T-helper 2 cell (primary cell): ENCODE measurements at regions not wholly inside any gene's neighbourhood (a gene's known extent, or its start where the extent isn't known, plus 50 kb on each side); places are given as distances from the start of the nearest gene placed in this dataset.

Experiments used
- DNase-seq, 5 experiments: peaks; one replicate each; pipeline versions ENCODE4 v3.0.0 to v3.0.0-alpha.2; 2012 to 2022

DNA sequence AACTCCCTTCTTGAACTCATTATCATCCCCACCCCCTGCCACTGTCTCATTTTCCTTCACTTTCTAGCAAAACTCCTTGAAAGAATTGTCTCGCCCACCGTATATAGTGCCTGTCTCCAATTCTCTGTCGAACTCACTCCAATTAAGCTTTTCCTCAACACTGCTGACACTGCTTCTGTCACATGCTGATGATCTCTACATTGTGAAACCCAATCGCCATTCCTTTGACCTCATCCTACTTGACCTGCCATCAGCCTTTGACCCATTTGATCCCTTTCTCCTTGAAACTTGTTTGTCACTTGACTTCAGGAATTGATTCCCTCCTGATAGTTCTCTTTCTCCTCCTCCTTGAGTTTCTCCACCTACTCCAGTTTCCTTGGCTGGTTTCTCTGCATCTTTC lies 54.8 kb downstream of the CCDC71L start:
- DNase-seq, result no peak

DNA sequence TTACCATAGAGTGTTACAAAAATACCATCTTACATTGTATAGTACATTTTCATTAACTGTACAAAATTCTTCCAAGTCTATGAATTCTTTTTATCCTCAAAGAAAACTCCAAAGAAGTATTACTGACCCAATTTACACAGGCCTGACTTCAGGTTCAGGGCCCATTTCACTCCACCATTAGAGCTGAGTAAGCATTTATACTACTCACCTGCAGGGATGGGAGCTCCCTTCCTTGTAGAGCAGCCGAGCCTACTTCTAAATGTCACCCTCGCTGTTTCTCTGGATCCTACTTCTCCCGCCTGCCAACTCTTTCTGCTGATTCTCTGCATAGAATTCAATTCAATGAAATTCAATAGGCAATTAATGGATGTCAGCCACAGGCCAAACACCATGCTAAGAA lies 56.0 kb downstream of the CCDC71L start:
- DNase-seq, result no peak

DNA sequence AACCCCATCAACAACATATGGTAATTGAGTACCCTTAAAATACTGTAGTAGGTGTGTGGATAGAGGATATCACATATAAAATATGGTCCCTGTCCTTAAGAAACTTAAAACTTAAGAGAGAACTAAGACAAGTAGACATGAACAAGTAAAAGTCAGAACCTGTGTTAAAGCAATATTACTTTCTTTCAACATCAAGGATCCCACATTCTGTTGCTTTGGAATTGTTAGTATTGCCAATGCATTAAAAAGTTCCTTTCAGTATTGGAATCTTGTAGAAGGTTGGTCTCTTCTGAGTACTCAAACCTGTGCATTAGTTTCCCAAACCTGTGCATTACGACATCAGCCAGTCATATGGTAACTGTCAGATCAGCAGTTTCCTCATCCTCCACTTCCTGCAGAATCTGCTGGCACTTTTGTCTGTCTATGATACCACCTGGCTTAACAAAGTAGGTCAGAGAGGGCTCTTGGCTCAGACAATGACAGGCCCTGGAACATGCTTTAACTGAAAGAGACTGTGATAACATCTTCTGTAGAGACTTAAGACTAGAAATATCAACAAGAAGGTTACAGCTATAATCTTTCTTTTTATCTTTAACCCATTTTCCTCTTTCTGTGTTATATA lies 56.5 kb downstream of the CCDC71L start:
- DNase-seq, result peak in 2 of 5 experiments; percentile 39 to 94

DNA sequence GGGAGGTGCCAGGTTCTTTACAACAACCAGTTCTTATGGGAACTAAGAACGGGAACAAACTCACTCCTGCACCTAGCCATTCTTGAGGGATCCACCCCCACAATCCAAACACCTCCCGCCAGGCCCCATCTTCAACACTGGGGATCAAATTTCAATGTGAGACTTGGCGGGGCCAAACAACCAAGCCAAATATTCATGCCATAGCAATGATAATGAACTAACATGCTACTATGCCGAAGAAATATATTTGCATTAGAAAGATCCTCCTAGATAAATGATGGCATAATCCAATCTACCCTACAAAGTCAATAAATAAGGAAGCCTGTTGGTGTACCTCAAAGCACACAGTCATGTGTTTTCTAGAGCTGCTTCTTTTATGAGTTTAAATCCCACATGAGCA lies 57.6 kb downstream of the CCDC71L start:
- no peak for DNase-seq

DNA sequence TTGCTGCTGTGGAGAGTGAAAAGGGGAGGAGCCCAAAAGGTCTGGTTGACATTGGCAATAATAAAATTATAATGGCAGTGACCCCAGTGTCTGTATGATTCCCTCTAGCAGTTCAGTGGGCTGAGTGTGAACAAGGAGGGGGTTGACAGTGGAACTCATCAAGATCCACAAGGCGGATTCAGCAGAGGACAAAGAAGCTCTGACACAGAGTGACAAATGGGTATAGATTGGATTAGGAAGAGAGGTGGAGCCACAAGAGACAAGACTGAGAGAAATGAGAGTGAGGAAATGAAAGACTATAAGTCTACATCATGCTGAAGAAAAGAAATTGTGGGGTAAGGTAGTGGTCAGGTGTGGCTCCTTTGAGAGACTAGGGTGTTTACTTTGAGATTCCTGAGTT lies 58.9 kb downstream of the CCDC71L start:
- no peak for DNase-seq

DNA sequence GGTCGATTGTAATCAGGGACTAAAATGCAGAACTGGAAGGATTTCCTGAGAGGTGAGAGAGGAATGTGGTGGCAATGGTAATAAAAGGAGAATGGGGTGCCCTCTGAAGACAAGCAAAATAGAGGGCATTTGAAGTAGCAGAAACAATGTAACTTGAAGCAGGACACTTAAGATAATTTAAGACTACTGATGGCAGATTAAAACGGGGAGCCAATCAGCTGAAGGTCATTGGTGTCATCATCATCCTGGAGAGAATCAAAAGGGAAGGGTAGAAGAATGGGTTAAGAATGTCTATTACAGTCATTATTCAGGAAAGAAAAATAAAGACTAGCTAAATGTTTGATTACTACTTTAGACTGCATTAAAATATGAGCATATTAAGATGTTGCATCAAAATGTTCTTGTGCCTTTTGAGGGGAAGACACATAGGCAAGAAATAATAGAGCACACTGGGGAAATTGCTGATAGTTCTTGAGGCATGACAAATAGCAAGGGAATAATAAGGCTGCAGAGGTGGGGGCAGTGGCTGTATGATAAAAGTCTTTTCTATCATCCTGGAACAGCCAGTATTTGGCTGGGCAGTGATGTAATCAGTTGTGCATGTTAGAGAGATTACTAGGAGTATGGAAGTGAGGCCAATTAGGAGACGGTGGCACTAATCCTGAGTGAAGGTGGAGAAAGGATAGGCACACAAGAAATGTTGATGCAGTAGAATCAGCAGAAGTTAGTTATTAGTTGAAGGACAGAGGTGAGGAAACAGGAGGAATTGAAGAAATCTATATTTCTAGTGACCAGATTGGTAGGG lies 60.2 kb downstream of the CCDC71L start:
- DNase-seq, result no peak

DNA sequence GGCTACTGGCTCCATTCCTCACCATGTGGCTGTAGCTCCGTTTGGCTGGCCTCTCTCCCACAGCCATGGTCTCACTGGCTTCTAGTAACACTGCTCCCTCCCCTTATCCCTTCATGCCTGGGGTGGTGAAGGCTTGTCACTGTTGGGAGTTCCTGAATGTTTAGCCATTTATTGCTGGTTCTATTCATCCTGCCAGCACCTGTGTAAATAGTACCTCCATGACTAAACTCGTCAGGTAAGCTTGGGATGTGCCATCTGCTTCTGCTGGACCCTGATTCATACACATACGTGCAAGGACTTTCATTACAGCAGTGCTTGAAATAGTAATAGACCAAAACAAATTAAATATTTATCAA lies 61.6 kb downstream of the CCDC71L start:
- no peak for DNase-seq

DNA sequence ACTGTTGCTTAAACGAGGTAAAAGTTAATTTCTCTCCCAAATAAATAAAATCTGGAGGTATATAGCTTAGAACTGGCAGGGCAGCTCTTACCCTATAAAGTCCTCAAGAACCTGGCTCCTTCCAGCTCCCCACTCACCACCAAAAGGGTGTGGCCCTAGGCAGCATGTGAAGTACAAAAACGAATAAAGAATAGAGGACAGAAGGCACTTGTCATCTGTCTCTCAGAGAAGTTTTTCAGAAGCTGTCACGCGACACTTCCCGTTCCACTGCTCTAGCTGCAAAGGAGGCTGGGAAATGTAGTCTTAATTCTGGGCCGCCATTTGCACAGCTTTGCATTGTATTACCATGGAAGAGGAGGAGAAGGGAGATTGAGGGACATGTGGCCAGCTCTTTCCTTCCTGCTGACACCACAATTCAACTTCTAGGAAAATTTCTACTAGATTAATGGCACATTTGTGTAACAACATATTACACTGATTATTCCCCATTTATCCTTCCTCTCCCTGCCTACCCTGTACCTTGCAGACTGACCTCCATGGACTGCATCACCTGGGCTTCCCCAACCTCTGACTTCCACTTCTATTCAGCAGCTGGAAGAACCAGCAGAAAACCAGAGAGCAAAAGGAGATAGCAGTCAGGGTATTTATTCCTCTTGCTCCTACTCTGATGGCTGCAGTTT lies 62.2 kb downstream of the CCDC71L start:
- DNase-seq, result peak; percentile 14 to 94 (median 54)

DNA sequence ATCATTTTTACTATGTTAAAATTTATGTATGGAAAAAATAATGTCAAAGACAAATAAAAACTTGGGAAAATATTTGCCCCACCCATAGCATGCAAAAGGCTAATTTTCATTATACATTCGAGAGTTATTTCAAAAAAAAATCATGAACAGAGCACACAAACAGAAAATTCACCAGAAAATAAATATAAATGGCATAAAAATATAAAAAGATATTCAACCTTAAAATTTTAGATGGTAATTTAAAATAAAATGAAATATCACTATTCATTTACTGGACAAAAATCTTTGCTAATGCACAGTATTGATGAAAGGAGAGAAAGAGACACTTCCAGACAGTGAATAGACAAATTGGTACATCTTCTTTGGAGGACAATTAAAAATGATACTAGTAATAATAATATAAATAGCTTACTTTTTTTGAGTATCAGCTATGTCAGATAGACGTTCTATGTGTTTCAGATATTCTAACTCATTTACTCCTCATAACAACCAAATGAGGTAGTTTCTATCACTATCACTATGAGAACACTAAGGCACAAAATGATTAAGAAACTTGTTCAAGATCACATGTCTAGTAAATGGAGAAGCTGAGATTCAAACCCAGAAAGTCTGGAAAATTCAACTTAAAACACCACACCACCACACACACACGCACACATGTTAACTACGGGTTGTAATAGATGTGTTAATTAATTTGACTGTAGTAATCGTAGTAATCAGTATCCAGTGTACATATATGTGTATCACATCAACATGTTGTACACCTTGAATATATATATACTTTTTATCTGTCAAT lies 63.0 kb downstream of the CCDC71L start:
- no peak for DNase-seq

DNA sequence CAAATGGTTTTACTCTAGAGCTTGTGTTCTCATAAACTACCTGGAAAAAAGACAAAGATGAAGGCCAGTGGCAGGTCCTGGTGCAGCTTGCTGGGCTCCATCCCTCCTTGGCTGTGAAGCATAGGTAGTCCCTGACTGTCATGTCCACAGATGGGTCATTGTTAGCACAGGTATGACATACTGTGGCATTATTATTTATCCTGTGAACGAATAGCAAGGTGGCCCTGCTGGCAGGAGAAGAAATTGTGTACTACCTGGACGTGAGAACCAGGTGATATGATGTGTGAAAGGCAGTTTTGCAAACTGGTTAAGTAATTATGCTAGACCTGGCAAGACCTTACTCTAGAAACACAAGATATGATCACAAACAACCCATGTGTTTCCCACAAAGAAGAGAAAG lies 63.9 kb downstream of the CCDC71L start:
- peak in 1 of 5 experiments; percentile 23 for DNase-seq

DNA sequence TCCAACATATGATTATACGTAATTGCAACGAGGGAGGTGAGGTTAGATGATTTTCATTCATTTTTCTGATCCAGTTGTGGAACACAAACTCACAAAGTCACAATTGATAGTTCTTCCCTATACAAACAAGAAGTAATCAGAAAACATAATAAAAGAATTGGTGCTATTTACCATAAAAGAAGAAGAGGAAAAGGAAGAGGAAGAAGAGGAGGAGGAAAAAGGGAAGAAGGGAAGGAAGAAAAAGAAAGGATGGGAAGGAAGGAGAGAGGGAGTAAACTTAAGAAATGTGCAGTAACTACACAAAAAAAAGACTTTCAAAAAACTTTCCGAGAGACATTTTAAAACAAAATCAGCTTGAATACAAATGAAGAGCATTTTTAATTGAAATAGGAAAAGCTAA lies 65.0 kb downstream of the CCDC71L start:
- DNase-seq, result no peak

DNA sequence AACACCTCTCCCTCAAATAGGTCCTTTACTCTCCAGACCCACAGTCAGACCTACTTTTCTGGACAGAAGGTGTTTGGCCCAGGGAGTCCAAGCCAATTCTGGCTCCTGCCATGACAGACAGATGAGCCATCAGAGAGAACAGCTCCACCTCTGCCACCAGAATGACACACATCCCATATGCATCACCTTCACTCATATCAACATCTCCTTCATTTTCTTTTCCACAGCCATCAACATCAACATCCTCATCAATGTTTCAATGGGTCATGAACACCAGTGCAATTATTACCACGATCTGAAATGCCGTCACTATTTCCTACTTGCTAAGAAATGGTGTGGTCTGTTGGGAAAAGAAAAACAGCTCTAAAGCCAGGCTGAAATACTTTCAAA lies 67.9 kb downstream of the CCDC71L start:
- DNase-seq, result no peak

DNA sequence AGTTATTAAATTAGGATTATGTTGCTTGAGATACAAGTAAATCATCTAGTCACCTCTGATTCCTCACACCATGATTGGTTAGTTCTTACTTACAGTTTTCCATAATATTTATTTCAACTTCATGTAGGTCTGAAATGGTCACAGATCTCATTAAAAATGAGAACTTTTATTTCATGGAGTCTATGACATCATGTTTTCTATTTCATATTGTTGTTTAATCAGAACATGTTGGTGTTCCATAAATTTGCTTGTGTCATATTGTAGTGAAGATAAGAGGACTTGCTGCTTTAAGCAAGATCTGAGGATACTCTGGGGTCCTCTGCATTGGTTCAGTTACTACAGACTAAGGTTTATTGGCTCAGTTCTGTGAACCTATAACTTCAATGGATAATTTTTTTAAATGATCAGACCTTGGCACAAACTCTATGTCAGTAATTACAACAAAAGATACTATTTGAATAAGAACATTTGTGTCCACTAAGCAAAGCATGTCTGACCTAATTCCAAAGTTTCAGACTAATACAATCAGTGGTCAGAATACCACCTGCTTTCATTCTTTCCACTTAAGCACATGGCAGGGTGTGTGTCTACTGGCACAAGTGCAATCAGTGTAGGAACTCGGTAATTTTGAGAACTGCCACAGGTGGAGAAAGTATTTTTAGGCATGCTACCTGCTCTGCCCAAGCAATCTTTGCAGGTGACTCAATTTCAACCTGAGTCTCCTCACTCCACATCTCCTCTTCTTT lies 68.5 kb downstream of the CCDC71L start:
- DNase-seq, result no peak

DNA sequence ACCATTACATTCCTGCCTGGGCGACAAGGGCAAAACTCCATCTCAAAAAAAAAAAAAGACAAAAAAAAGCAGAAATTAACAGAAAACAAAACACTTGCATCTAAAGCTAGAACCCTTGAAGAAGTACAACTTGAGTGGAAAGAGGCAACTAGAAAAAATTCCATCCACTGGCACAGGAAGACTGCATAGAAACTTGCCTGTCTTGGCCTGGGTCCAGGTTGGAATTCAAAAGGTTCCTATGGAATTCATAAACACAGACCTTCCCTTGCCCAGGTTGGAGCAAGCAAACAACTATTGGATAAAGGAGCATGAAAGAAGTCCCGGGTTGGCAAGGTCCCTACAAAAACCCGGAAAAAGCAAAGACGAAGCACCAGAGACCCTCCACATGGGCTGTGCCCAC lies 69.8 kb downstream of the CCDC71L start:
- no peak for DNase-seq

DNA sequence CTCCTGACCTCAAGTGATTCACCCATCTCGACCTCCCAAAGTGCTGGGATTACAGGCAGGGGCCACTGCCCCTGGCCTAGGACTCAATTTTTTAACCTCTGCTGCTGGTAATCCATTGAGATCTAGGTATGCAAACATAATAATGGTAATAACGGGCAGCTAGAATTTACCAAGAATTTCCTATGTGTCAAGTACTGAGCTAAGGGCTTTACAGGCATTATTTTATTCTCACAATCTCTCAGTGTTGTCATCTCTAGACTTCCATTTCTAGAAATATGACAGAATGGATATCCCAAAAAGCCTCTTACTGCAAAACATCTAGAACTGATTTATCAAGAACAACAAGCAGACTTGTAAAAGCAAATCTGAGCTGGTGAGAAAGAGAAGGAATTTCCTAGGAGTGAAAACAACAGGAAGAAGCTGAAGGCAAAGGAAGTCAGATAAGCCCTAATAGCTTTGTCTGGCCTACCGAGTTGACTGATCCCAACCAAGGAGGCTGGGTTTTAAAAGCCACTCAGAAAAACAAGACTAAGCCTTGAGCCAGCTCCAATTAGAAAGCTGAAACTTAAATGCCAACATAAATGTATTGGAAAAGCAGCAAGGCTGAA lies 70.6 kb downstream of the CCDC71L start:
- DNase-seq, result no peak

DNA sequence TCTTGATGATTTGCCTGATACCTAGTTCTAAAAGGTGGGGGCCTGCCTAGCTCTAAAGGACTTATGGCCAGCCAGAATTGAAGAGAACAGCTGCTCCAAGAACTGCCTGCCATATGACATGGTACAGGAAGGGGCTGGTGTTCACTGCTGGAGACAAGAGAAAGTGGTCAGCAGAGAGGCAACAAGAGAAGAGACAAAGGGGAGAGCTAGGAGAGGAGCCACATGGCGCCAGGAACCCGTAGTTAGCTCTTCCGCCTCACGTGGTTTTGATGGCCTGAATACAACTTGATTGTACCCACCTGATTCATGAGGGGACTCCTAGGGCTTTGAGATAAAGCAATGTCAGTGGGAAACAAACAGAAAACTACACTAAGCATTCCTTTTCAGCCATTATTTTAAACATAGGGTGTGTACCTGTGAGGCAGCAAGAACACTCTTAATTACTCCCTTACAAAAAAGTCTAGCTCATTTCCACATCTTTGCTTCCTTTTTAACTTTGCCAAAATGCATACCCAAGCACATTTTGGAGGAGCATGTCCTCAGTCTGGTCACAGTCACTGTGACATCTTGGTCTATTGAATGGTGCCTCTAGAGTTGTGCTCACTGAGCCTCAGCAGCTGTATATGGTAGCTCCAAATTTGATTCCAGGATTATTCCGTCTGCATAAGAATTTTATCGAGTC lies 71.6 kb downstream of the CCDC71L start:
- no peak for DNase-seq

DNA sequence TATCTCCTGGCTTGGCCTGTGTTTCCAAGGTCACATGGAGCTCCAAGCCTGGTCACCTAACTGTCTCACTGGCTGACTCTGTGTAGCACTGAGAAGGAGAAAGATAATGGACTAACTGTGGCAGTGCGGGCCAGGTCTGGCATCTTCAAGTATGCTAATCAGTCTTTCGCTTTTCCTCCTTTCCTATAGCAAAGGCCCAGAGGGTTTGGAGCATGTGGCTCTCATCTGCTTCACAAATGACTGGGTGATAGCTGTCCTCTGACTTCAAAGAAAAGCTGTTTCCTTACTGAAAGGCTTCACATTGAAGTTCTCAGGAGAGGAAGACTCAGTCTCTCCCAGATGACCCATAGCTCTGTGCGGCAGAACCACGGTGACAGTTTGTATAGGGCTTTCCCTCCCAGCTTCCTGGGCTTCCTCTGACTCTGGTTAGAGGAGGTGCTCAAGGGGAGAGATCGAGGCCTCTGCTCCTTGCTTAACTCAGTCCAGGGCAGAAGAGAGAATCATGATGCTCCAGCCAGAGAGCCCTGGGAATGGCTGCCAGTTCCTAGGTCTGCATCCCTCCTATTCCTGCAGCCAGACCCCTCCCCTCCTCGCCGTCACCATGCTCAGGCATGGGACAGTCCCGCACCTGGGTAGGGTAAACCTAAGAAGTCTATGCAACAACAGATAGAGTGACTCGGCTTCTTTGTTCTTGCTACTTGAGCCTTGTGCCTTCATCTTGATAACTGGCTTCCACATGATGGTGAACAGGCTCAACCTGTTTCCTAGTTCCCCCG lies 72.3 kb downstream of the CCDC71L start:
- DNase-seq, result no peak

DNA sequence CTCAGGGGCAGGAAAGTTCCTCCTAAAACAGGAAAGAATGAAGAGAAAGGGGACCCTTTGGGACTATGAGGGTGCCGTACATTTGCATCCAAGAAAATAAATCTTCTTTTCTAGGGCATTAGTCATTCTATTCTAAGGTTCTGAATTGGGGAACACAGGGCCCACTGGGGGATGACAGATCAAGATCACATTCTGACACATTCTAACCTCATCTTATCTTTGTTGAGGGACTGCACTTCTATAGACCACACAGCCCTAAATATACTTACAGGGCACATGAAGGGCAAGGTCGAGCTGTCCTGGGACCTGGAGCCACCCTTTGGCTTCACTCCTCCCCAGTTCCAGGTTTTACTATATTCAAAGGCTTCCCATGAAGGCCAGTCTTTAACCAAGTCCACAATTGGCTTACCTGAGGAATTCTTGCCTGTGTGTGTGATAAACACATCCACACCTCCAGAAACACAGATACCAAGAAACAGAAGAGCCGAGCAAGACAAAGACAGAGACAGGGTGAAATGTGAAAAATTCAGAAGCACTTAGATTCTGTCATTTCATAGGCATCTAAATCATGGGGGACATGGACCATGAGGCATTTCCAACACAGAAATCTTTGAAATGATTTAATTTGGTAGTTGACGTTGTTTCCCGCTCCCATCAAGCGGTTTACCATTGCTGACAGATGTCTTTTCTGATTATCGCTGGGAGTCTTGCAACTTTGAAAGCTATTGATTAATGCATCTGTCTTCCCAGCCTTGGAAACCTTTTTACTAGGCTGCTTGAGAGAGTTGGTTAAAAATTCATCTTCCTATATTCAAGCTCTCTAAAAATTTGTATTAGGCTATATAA lies 75.8 kb downstream of the CCDC71L start:
- DNase-seq, result no peak
